ENCODE measurements at regions not wholly inside any gene's neighbourhood (a gene's known extent, or its start where the extent isn't known, plus 50 kb on each side); places are given as distances from the start of the nearest gene placed in this dataset.

GRCh38 chr6:50653253-50653652 lies 60.1 kb upstream of the TFAP2D start:
- peaks cover 7% of the 10 kb centered on the region for H3K9me3 Mint-ChIP-seq
- no peak overlapping the region for H3K4me3 Mint-ChIP-seq
- no peak overlapping the region for H3K27ac Mint-ChIP-seq
- no peaks in the 10 kb centered on the region for H3K36me3 Mint-ChIP-seq (ENCODE audit: low read depth)
- no peaks in the 10 kb centered on the region for H3K27me3 Mint-ChIP-seq (ENCODE audit: low read depth)
- no peaks in the 10 kb centered on the region for H3K4me1 Mint-ChIP-seq
- no peak for TF ChIP-seq CTCF (IDR thresholded peaks at IDR 0.05; ENCODE audit: unreplicated experiment in 3 of 3)

- Mint-ChIP-seq H3K9me3 (peaks cover 5% of the 10 kb centered on the region), H3K4me1 (no peaks in the 10 kb centered on the region), H3K4me3 (no peak overlapping the region), H3K27me3 (ENCODE audit: low read depth) (no peaks in the 10 kb centered on the region), H3K36me3 (ENCODE audit: low read depth) (no peaks in the 10 kb centered on the region), H3K27ac (no peak overlapping the region)
- no peak for TF ChIP-seq CTCF (IDR thresholded peaks at IDR 0.05; ENCODE audit: unreplicated experiment in 3 of 3)
Measured at GRCh38 chr6:50654155-50654554, 59.2 kb upstream of the TFAP2D start.

- peak; percentile 55 to 64 (median 57) for TF ChIP-seq CTCF (IDR thresholded peaks at IDR 0.05; ENCODE audit: unreplicated experiment in 3 of 3)
- no peaks in the 10 kb centered on the region for H3K36me3 Mint-ChIP-seq (ENCODE audit: low read depth)
- no peaks in the 10 kb centered on the region for H3K27me3 Mint-ChIP-seq (ENCODE audit: low read depth)
- no peak overlapping the region for H3K27ac Mint-ChIP-seq
- H3K9me3 Mint-ChIP-seq = no peaks in the 10 kb centered on the region
- H3K4me3 Mint-ChIP-seq = no peak overlapping the region
- H3K4me1 Mint-ChIP-seq = no peaks in the 10 kb centered on the region
Measured at GRCh38 chr6:50655848-50656453, 57.4 kb upstream of the TFAP2D start.

- H3K27me3 Mint-ChIP-seq (ENCODE audit: low read depth) = no peaks in the 10 kb centered on the region
- H3K9me3 Mint-ChIP-seq = no peaks in the 10 kb centered on the region
- no peak for TF ChIP-seq CTCF (IDR thresholded peaks at IDR 0.05; ENCODE audit: unreplicated experiment in 3 of 3)
Measured at GRCh38 chr6:50657513-50657912, 55.8 kb upstream of the TFAP2D start.

GRCh38 chr6:50658561-50658960 lies 54.8 kb upstream of the TFAP2D start:
- Mint-ChIP-seq H3K27me3 (ENCODE audit: low read depth) (no peaks in the 10 kb centered on the region), H3K27ac (no peak overlapping the region), H3K36me3 (ENCODE audit: low read depth) (no peaks in the 10 kb centered on the region), H3K4me3 (no peak overlapping the region), H3K9me3 (no peaks in the 10 kb centered on the region), H3K4me1 (no peaks in the 10 kb centered on the region)
- no peak for TF ChIP-seq CTCF (IDR thresholded peaks at IDR 0.05; ENCODE audit: unreplicated experiment in 3 of 3)

More at GRCh38 chr6:50657513-50657912, 55.8 kb upstream of the TFAP2D start:
- H3K36me3 Mint-ChIP-seq (ENCODE audit: low read depth) = no peaks in the 10 kb centered on the region
- H3K27ac Mint-ChIP-seq = no peak overlapping the region
- no peak overlapping the region for H3K4me3 Mint-ChIP-seq
- no peaks in the 10 kb centered on the region for H3K4me1 Mint-ChIP-seq

GRCh38 chr6:50661636-50662035 lies 51.7 kb upstream of the TFAP2D start:
- no peaks in the 10 kb centered on the region for H3K9me3 Mint-ChIP-seq
- no peak for TF ChIP-seq CTCF (IDR thresholded peaks at IDR 0.05; ENCODE audit: unreplicated experiment in 3 of 3)
- H3K4me3 Mint-ChIP-seq = no peak overlapping the region
- no peaks in the 10 kb centered on the region for H3K4me1 Mint-ChIP-seq
- no peaks in the 10 kb centered on the region for H3K36me3 Mint-ChIP-seq (ENCODE audit: low read depth)
- H3K27ac Mint-ChIP-seq = no peak overlapping the region
- no peaks in the 10 kb centered on the region for H3K27me3 Mint-ChIP-seq (ENCODE audit: low read depth)

Data from nephron (organoid).